Breast epithelium (tissue), 4 donors: ENCODE measurements at regions not wholly inside any gene's neighbourhood (a gene's known extent, or its start where the extent isn't known, plus 50 kb on each side); places are given as distances from the start of the nearest gene placed in this dataset.

Experiments
- DNase-seq, 2 donors: peaks; one replicate each; pipeline ENCODE4 v3.0.0-alpha.2; 2019; ENCODE audit warnings: low spot score in 2 of 2
- H3K27ac ChIP-seq, 2 donors: fragments of 200-600 bp; sonication (generic) in 1 of 2; one replicate each; pipeline ENCODE4 v1.5.1; 2016 to 2019; ENCODE audit warnings: mild to moderate bottlenecking in 1 of 2
- H3K27me3 ChIP-seq, 2 donors: fragments of 200-600 bp; sonication (generic) in 1 of 2; one replicate each; pipeline versions ENCODE4 v1.5.1 to v1.6.0; 2017 to 2019; ENCODE audit warnings: control low read depth in 1 of 2, mild to moderate bottlenecking in 1 of 2
- H3K36me3 ChIP-seq: fragments of 200-600 bp; one replicate; pipeline ENCODE4 v1.5.1; 2019
- H3K4me1 ChIP-seq, 2 donors: fragments of 200-600 bp; sonication (generic); one replicate each; pipeline ENCODE4 v1.5.1; 2016 to 2019; ENCODE audit warnings: control low read depth in 1 of 2
- H3K4me3 ChIP-seq, 3 donors: fragments of 200-600 bp; sonication (generic); 1 replicate in 2 of 3; 2 replicates in 1 of 3; pipeline ENCODE4 v1.5.1; 2016 to 2019; ENCODE audit warnings: mild to moderate bottlenecking in 3 of 3, moderate library complexity in 2 of 3
- H3K9me3 ChIP-seq, 2 donors: fragments of 200-600 bp; sonication (generic) in 1 of 2; one replicate each; pipeline ENCODE4 v1.5.1; 2016 to 2019; ENCODE audit warnings: control low read depth in 1 of 2
- POLR2A ChIP-seq: fragments of 450-650 bp; IDR thresholded peaks from one replicate; pipeline ENCODE4 v1.6.1; 2016; ENCODE audit warnings: antibody characterized with exemption, mild to moderate bottlenecking, moderate library complexity
- POLR2AphosphoS5 ChIP-seq, 3 donors: sonication (generic); formaldehyde crosslinking; IDR thresholded peaks; one replicate each; pipeline ENCODE4 v1.6.1; 2017; ENCODE audit warnings: antibody characterized with exemption in 3 of 3
- intact Hi-C: fragments of 100-400 bp; cut with DNase I; formaldehyde crosslinking; loops from one replicate; pipeline ENCODE4 v1.15.1; 2023; ENCODE audit warnings: low total_unique reads
- TF ChIP-seq, protein P1 (sequence below), 3 donors: fragments of 450-650 bp; IDR thresholded peaks; one replicate each; pipeline ENCODE4 v1.5.1; 2016 to 2017; ENCODE audit warnings: antibody characterized with exemption in 3 of 3, mild to moderate bottlenecking in 3 of 3, moderate library complexity in 3 of 3

DNA sequence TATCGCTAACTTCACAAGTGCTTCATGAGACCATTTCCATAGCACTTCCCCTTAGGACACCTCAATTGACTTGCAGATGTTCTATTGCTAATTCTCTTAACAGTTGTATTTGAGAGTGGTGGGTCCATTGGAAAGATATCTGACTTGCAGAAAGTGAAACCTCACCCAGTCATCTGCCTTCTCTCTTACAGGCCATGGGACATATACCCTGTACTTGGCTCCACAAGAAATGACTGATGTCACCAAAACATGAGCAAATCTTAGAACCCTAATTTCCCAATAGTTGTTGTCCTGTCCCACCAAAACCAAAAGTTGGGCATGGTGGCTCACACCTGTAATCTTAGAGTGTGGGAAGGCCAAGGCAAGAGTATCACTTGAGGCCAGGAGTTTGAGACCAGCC, 101.9 kb upstream of the MAML3 start:
- Histone ChIP-seq H3K9me3 (no peaks in the 10 kb centered on the region), H3K4me1 (peaks cover 0 to 4% of the 10 kb centered on the region in 2 donors), H3K36me3 (no peaks in the 10 kb centered on the region), H3K27me3 (no peaks in the 10 kb centered on the region), H3K4me3 (no peak overlapping the region), H3K27ac (no peak overlapping the region)
- intact Hi-C loops, result loop anchor here (10.0 kb wide), 1 partner anchor 521 kb away; no protein-coding TSS in a partner anchor
- DNase-seq, result no peak
- TF ChIP-seq, protein P1, sequence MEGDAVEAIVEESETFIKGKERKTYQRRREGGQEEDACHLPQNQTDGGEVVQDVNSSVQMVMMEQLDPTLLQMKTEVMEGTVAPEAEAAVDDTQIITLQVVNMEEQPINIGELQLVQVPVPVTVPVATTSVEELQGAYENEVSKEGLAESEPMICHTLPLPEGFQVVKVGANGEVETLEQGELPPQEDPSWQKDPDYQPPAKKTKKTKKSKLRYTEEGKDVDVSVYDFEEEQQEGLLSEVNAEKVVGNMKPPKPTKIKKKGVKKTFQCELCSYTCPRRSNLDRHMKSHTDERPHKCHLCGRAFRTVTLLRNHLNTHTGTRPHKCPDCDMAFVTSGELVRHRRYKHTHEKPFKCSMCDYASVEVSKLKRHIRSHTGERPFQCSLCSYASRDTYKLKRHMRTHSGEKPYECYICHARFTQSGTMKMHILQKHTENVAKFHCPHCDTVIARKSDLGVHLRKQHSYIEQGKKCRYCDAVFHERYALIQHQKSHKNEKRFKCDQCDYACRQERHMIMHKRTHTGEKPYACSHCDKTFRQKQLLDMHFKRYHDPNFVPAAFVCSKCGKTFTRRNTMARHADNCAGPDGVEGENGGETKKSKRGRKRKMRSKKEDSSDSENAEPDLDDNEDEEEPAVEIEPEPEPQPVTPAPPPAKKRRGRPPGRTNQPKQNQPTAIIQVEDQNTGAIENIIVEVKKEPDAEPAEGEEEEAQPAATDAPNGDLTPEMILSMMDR (IDR thresholded peaks at IDR 0.05), result no peak
- TF ChIP-seq POLR2AphosphoS5 (IDR thresholded peaks at IDR 0.05) (no peak), POLR2A (no peak)

DNA sequence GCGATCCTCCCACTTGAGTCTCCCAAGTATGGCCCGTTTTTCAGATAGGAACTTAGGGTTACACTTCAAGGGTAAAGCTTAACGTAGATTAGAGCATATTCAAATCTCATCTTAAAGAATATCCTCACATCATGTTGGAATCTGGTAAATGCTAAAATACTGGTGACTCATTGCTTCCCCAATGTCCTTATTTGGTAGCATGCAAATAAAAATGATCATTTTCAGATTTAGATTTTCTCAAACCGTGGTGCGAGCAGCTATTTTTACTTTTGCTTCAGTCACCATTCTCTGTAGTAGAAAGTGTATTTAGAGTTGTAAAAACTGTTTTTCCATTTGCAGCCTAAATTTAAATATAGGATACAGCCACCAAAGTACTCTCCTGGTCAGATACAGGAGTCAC, 101.5 kb upstream of the MAML3 start:
- no peak for TF ChIP-seq POLR2A
- TF ChIP-seq, protein P1 (IDR thresholded peaks at IDR 0.05), result no peak
- TF ChIP-seq POLR2AphosphoS5 (IDR thresholded peaks at IDR 0.05), result no peak
- peaks cover 0 to 4% of the 10 kb centered on the region in 2 donors for H3K4me1 ChIP-seq
- H3K27me3 ChIP-seq, result no peaks in the 10 kb centered on the region
- H3K9me3 ChIP-seq, result no peaks in the 10 kb centered on the region
- H3K27ac ChIP-seq, result no peak overlapping the region
- DNase-seq, result no peak
- intact Hi-C loops, result loop anchor here (10.0 kb wide), 1 partner anchor 521 kb away; no protein-coding TSS in a partner anchor
- H3K4me3 ChIP-seq, result no peak overlapping the region
- no peaks in the 10 kb centered on the region for H3K36me3 ChIP-seq

DNA sequence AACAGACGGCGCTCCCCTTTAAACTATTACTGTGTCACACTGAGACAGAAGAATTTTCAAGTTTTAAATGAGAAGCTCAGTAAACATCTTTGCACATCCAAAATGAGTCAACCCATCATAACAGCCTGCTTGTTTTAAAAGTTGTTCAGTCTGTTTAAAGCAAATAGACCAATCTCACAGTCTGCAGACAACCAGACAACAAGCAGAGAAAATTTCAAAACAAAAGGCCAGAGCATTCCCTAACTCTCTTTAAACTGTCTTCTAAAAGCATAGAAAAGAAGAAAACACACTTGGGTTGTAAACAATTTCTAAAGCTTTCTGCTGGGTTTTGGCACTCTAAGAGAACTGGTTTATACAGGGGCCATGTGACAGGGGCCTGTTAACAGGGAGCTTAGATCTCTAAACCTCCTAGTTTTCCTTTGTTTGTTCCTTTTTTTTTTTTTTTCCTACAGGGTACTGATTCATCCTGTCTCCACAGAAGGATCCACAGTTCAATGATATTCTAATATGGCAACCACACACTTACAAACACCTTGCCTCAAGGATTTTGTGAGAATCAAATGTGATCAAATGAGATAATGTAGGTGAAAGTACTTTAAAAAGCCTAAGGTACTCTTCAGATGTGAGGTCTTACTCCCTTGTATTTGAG, 100.8 kb upstream of the MAML3 start:
- H3K27me3 ChIP-seq, result no peaks in the 10 kb centered on the region
- intact Hi-C loops, result loop anchor here (10.0 kb wide), 1 partner anchor 520 kb away; no protein-coding TSS in a partner anchor
- no peak for DNase-seq
- H3K36me3 ChIP-seq, result no peaks in the 10 kb centered on the region
- no peak overlapping the region for H3K27ac ChIP-seq
- TF ChIP-seq, protein P1 (IDR thresholded peaks at IDR 0.05), result no peak
- no peak for TF ChIP-seq POLR2A
- TF ChIP-seq POLR2AphosphoS5 (IDR thresholded peaks at IDR 0.05), result no peak
- H3K4me3 ChIP-seq, result no peak overlapping the region
- H3K4me1 ChIP-seq, result peaks cover 0 to 4% of the 10 kb centered on the region in 2 donors
- no peaks in the 10 kb centered on the region for H3K9me3 ChIP-seq

DNA sequence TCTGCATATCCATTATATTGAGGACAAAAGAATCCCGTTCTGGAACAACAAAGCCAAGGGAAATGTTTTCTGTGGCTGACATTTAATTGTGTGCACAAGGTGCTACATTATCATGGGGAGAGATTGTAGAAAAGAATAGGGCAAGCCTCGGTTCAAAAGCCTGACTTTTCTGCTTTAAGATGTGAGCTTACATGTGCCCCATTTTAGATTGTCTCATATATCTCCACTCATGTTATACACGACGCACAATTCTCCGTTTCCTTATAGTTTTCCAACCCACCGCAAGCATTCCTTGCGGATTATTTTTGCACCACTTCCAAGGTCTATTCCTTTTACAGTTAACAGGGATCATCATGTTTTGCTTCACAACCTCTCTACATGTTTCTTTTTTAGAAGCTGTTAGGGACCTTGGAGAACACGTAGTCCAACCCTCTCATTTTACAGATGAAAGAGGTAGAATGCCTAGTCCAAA, 99.6 kb upstream of the MAML3 start:
- Histone ChIP-seq H3K27ac (peak overlapping the region; percentile 96 to 99), H3K4me3 (peak overlapping the region; percentile 62 to 93 (median 73))

More for the DNA sequence above, 99.6 kb upstream of the MAML3 start:
- intact Hi-C loops, result loop anchor here (2.0 to 10.0 kb wide), 2 partner anchors 101 to 519 kb away; no protein-coding TSS in a partner anchor
- Histone ChIP-seq H3K9me3 (no peaks in the 10 kb centered on the region), H3K36me3 (no peaks in the 10 kb centered on the region), H3K4me1 (peaks cover 0 to 4% of the 10 kb centered on the region in 2 donors), H3K27me3 (no peaks in the 10 kb centered on the region)
- no peak for DNase-seq
- TF ChIP-seq, protein P1 (IDR thresholded peaks at IDR 0.05), result no peak
- no peak for TF ChIP-seq POLR2A
- no peak for TF ChIP-seq POLR2AphosphoS5 (IDR thresholded peaks at IDR 0.05)
